Liver (tissue), 8 donors: ENCODE measurements at regions not wholly inside any gene's neighbourhood (a gene's known extent, or its start where the extent isn't known, plus 50 kb on each side); places are given as distances from the start of the nearest gene placed in this dataset.
"Not testable (repeated sequence)": the region's sequence is repeated elsewhere in the genome, so short reads cannot be mapped to it uniquely, and the experiment has no call there.

Experiments used
- DNase-seq: peaks from one replicate; pipeline ENCODE4 v3.0.0-alpha.2; 2017; ENCODE audit warnings: low spot score
- H3K27ac ChIP-seq, 2 donors: one replicate each; pipeline ENCODE4 v1.7.0; 2013; ENCODE audit warnings: inconsistent platforms in 2 of 2, low read length in 2 of 2, control low read depth in 1 of 2, low read depth in 1 of 2, mild to moderate bottlenecking in 1 of 2
- H3K27me3 ChIP-seq, 4 donors: one replicate each; pipeline versions ENCODE4 v1.6.1 to v1.7.0; 2013; ENCODE audit warnings: low read length in 3 of 4, inconsistent platforms in 1 of 4, mild to moderate bottlenecking in 1 of 4, moderate library complexity in 1 of 4; ENCODE audit not compliant: control insufficient read depth in 4 of 4, insufficient read depth in 4 of 4
- H3K36me3 ChIP-seq, 4 donors: one replicate each; pipeline versions ENCODE4 v1.6.1 to v1.7.0; 2013; ENCODE audit warnings: low read length in 3 of 4, mild to moderate bottlenecking in 3 of 4, low read depth in 1 of 4, moderate library complexity in 1 of 4; ENCODE audit not compliant: control insufficient read depth in 4 of 4, insufficient read depth in 3 of 4
- H3K4me1 ChIP-seq, 4 donors: one replicate each; pipeline versions ENCODE4 v1.6.1 to v1.7.0; 2013; ENCODE audit warnings: low read length in 3 of 4, mild to moderate bottlenecking in 3 of 4, moderate library complexity in 1 of 4; ENCODE audit not compliant: control insufficient read depth in 4 of 4, insufficient read depth in 4 of 4
- H3K4me3 ChIP-seq, 3 donors: one replicate each; pipeline versions ENCODE4 v1.6.1 to v1.7.0; 2013; ENCODE audit warnings: low read length in 3 of 3, control low read depth in 1 of 3, low read depth in 1 of 3, mild to moderate bottlenecking in 1 of 3
- H3K9ac ChIP-seq, 2 donors: one replicate each; pipeline ENCODE4 v1.7.0; 2013; ENCODE audit warnings: low read length in 2 of 2, mild to moderate bottlenecking in 2 of 2, moderate library complexity in 2 of 2, control low read depth in 1 of 2, low read depth in 1 of 2
- H3K9me3 ChIP-seq, 4 donors: one replicate each; pipeline versions ENCODE4 v1.6.1 to v1.7.0; 2013; ENCODE audit warnings: low read length in 3 of 4; ENCODE audit not compliant: control insufficient read depth in 4 of 4
- FOXA2 ChIP-seq: IDR thresholded peaks from 2 replicates; pipeline ENCODE4 v1.6.1; 2016; ENCODE audit warnings: antibody characterized with exemption
- HNF4G ChIP-seq: IDR thresholded peaks from 2 replicates; pipeline ENCODE4 v1.6.1; 2016; ENCODE audit warnings: antibody characterized with exemption
- NR2F2 ChIP-seq: IDR thresholded peaks from 2 replicates; pipeline ENCODE4 v1.6.1; 2016; ENCODE audit warnings: antibody characterized with exemption
- RAD21 ChIP-seq, 2 donors: IDR thresholded peaks; 2 replicates each; pipeline ENCODE4 v1.6.1; 2016; ENCODE audit warnings: antibody characterized with exemption in 2 of 2, mild to moderate bottlenecking in 2 of 2
- TAF1 ChIP-seq: conservative IDR thresholded peaks from 2 replicates; pipeline ENCODE4 v1.6.1; 2016; ENCODE audit warnings: antibody characterized with exemption, mild to moderate bottlenecking
- YY1 ChIP-seq: IDR thresholded peaks from 2 replicates; pipeline ENCODE4 v1.6.1; 2016; ENCODE audit warnings: antibody characterized with exemption, mild to moderate bottlenecking
- WGBS: extraction: QIAGEN DNeasy Blood & Tissue Kit; methylation state at CpG from one replicate; pipeline ENCODE4 v1.1.7; 2013; 5-methylcytosine and 5-hydroxymethylcytosine counted together
- TF ChIP-seq, protein P1 (sequence below): IDR thresholded peaks from 2 replicates; pipeline ENCODE4 v1.6.1; 2016; ENCODE audit warnings: antibody characterized with exemption, mild to moderate bottlenecking
- TF ChIP-seq, protein P2 (sequence below): fragments of 150-350 bp; IDR thresholded peaks from 2 replicates; pipeline ENCODE4 v1.5.1; 2017; ENCODE audit warnings: improper control_type of control experiment, low read depth, low read length; ENCODE audit not compliant: missing input control
- TF ChIP-seq, protein P3 (sequence below): IDR thresholded peaks from 2 replicates; pipeline ENCODE4 v1.6.1; 2016; ENCODE audit warnings: antibody characterized with exemption
- donor health status: healthy.
- donor health status: healthy.
- donor health status: healthy.
- donor health status: healthy.
- donor health status: healthy.

DNA sequence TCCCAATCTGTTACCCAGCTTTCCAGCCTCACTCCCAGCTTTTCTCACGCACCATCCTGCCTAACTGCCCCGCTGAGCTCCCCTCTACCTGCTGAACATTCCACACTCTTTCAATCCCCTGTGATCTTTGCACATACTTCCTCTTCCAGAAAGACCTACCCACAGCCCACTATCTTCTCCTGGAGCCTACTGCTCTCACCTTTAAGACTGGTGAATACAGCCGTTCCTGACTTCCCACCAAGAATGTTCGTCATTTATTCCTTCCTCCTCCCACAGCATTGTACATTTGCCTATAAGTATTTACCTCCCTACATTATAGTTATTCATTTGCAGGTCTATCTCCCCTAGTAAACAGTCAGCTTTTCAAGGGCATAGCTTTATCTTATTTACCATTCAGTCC is 61.9 kb upstream of the MBOAT1 start (continued):
- TF ChIP-seq, protein P1, sequence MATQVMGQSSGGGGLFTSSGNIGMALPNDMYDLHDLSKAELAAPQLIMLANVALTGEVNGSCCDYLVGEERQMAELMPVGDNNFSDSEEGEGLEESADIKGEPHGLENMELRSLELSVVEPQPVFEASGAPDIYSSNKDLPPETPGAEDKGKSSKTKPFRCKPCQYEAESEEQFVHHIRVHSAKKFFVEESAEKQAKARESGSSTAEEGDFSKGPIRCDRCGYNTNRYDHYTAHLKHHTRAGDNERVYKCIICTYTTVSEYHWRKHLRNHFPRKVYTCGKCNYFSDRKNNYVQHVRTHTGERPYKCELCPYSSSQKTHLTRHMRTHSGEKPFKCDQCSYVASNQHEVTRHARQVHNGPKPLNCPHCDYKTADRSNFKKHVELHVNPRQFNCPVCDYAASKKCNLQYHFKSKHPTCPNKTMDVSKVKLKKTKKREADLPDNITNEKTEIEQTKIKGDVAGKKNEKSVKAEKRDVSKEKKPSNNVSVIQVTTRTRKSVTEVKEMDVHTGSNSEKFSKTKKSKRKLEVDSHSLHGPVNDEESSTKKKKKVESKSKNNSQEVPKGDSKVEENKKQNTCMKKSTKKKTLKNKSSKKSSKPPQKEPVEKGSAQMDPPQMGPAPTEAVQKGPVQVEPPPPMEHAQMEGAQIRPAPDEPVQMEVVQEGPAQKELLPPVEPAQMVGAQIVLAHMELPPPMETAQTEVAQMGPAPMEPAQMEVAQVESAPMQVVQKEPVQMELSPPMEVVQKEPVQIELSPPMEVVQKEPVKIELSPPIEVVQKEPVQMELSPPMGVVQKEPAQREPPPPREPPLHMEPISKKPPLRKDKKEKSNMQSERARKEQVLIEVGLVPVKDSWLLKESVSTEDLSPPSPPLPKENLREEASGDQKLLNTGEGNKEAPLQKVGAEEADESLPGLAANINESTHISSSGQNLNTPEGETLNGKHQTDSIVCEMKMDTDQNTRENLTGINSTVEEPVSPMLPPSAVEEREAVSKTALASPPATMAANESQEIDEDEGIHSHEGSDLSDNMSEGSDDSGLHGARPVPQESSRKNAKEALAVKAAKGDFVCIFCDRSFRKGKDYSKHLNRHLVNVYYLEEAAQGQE, result no peak
- TF ChIP-seq TAF1, result no peak
- no peak for TF ChIP-seq RAD21 (IDR thresholded peaks at IDR 0.05)
- TF ChIP-seq NR2F2, result no peak
- TF ChIP-seq, protein P2, sequence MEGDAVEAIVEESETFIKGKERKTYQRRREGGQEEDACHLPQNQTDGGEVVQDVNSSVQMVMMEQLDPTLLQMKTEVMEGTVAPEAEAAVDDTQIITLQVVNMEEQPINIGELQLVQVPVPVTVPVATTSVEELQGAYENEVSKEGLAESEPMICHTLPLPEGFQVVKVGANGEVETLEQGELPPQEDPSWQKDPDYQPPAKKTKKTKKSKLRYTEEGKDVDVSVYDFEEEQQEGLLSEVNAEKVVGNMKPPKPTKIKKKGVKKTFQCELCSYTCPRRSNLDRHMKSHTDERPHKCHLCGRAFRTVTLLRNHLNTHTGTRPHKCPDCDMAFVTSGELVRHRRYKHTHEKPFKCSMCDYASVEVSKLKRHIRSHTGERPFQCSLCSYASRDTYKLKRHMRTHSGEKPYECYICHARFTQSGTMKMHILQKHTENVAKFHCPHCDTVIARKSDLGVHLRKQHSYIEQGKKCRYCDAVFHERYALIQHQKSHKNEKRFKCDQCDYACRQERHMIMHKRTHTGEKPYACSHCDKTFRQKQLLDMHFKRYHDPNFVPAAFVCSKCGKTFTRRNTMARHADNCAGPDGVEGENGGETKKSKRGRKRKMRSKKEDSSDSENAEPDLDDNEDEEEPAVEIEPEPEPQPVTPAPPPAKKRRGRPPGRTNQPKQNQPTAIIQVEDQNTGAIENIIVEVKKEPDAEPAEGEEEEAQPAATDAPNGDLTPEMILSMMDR, result no peak

DNA sequence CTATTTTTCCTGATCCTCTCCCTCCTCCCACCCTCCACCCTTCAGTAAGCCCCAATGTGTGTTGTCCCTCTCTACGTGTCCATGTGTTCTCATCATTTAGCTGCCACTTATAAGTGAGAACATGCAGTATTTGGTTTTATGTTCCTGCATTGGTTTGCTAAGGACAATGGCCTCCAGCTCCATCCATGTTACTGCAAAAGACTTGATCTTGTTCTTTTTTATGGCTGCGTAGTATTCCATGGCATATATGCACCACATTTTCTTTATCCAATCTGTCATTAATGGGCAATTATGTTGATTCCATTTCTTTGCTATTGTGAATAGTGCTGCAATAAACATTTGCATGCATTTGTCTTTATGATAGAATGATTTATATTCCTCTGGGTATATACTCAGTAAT is 63.6 kb upstream of the MBOAT1 start:
- not testable (repeated sequence) for H3K27me3 ChIP-seq, H3K4me3 ChIP-seq, H3K4me1 ChIP-seq, H3K9me3 ChIP-seq, H3K9ac ChIP-seq, DNase-seq, H3K36me3 ChIP-seq, H3K27ac ChIP-seq
- 94% methylated on average over 2 of the region's 2 CpGs for WGBS

DNA sequence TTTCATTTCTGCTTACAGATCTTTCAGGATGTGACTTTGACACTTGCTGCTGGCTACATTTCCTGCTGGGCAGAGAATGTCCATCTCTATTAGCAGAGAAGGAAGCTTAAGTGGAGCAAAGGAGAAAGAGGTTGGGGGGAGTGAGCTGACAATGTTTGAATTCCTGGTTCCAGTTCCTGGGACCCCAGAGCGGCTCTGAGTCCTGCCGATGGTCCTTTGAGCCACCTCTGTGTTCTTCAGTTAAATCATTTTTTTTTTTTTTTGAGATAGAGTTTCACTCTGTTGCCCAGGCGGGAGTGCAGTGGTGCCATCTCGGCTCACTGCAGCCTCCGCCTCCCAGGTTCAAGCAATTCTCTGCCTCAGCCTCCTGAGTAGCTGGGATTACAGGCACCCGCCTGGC is 65.5 kb upstream of the MBOAT1 start:
- H3K27ac ChIP-seq, H3K36me3 ChIP-seq, H3K4me3 ChIP-seq, H3K9ac ChIP-seq, H3K9me3 ChIP-seq, H3K27me3 ChIP-seq, DNase-seq, H3K4me1 ChIP-seq: not testable (repeated sequence)
- 72% methylated on average over 6 of the region's 6 CpGs for WGBS

DNA sequence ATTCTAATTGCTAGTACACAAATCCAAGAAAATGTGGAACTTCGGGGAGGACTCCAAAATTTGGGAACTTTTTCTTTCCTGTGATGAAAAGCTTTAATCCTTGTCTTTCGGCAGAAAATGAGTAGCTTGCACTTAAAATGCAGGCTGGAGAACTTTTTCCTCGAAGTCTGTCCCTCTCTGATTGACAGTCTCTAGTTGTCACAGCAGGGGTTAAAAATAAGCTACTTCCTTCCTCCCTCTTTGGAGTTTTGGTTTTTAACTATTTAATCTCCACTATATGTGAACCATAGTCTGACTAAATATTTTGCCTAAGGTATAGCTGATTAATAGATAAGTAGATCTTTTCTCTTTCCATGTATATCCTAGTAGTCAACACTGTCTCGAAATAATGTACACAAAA is 66.8 kb upstream of the MBOAT1 start:
- 58% methylated on average over 4 of the region's 4 CpGs for WGBS
- Histone ChIP-seq H3K27me3 (peaks cover 0 to 4% (median 0%) of the 10 kb centered on the region in 4 donors), H3K9me3 (no peaks in the 10 kb centered on the region), H3K4me3 (no peak overlapping the region), H3K9ac (no peak overlapping the region), H3K36me3 (no peaks in the 10 kb centered on the region), H3K27ac (no peak overlapping the region), H3K4me1 (no peaks in the 10 kb centered on the region)
- TF ChIP-seq, protein P3, sequence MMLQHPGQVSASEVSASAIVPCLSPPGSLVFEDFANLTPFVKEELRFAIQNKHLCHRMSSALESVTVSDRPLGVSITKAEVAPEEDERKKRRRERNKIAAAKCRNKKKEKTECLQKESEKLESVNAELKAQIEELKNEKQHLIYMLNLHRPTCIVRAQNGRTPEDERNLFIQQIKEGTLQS, result no peak
- TF ChIP-seq TAF1, result no peak
- TF ChIP-seq FOXA2, result no peak
- no peak for TF ChIP-seq HNF4G
- TF ChIP-seq NR2F2, result no peak
- TF ChIP-seq YY1, result no peak
- TF ChIP-seq RAD21 (IDR thresholded peaks at IDR 0.05), result no peak
- no peak for DNase-seq
